CD14-positive monocyte (primary cell): ENCODE measurements at regions not wholly inside any gene's neighbourhood (a gene's known extent, or its start where the extent isn't known, plus 50 kb on each side); places are given as distances from the start of the nearest gene placed in this dataset.

ENCODE experiments used
- DNase-seq, 3 donors: peaks; one replicate each; pipeline ENCODE4 v3.0.0-alpha.2; 2011 to 2022
- H2AFZ ChIP-seq: 2 replicates; pipeline ENCODE4 v1.6.0; 2012; ENCODE audit warnings: mild to moderate bottlenecking, low read depth, low read length, inconsistent platforms; ENCODE audit not compliant: insufficient read depth, poor library complexity, severe bottlenecking
- H3K27ac ChIP-seq, 2 donors: 1 replicate in 1 of 2; 2 replicates in 1 of 2; pipeline ENCODE4 v1.5.1; 2012 to 2013; ENCODE audit warnings: low read length in 2 of 2, control low read depth in 1 of 2, inconsistent platforms in 1 of 2, low read depth in 1 of 2, mild to moderate bottlenecking in 1 of 2
- H3K27me3 ChIP-seq, 2 donors: one replicate each; pipeline versions ENCODE4 v1.6.0 to v1.6.1; 2011 to 2013; ENCODE audit warnings: low read length in 2 of 2; ENCODE audit not compliant: control insufficient read depth in 2 of 2, insufficient read depth in 2 of 2
- H3K36me3 ChIP-seq, 2 donors: replicated peaks in 1 of 2; 1 replicate in 1 of 2; 2 replicates in 1 of 2; pipeline versions ENCODE4 v1.5.1 to v1.6.1; 2012 to 2013; ENCODE audit warnings: low read length in 2 of 2, control low read depth in 1 of 2, inconsistent platforms in 1 of 2, mild to moderate bottlenecking in 1 of 2; ENCODE audit not compliant: insufficient read depth in 2 of 2, control insufficient read depth in 1 of 2
- H3K4me1 ChIP-seq, 2 donors: 1 replicate in 1 of 2; 2 replicates in 1 of 2; pipeline versions ENCODE4 v1.5.1 to v1.6.1; 2012 to 2013; ENCODE audit warnings: low read length in 2 of 2, control low read depth in 1 of 2, inconsistent platforms in 1 of 2, mild to moderate bottlenecking in 1 of 2, moderate library complexity in 1 of 2; ENCODE audit not compliant: insufficient read depth in 2 of 2, control insufficient read depth in 1 of 2
- H3K4me2 ChIP-seq: replicated peaks from 2 replicates; pipeline ENCODE3; 2012; ENCODE audit warnings: low read length, moderate library complexity, mild to moderate bottlenecking; ENCODE audit not compliant: poor library complexity, severe bottlenecking; ENCODE audit errors: extremely low read depth
- H3K4me3 ChIP-seq, 3 experiments: fragments of 200-600 bp in 1 of 3; sonication (generic) in 1 of 3; replicated peaks in 1 of 3; 1 replicate in 2 of 3; 2 replicates in 1 of 3; pipeline ENCODE4 v1.5.1; 2011 to 2013; ENCODE audit warnings: low read length in 3 of 3, mild to moderate bottlenecking in 3 of 3, control low read depth in 2 of 3, low read depth in 2 of 3, inconsistent platforms in 1 of 3, moderate library complexity in 1 of 3
- H3K79me2 ChIP-seq: 2 replicates; pipeline ENCODE4 v1.6.0; 2012; ENCODE audit warnings: mild to moderate bottlenecking, control low read depth, inconsistent platforms, low read length, moderate library complexity; ENCODE audit not compliant: insufficient read depth
- H3K9ac ChIP-seq: 2 replicates; pipeline ENCODE4 v1.6.0; 2017; ENCODE audit warnings: low read length, mild to moderate bottlenecking; ENCODE audit not compliant: insufficient read depth, poor library complexity, severe bottlenecking
- H3K9me3 ChIP-seq, 2 donors: replicated peaks in 1 of 2; 1 replicate in 1 of 2; 2 replicates in 1 of 2; pipeline versions ENCODE4 v1.5.1 to v1.6.1; 2012 to 2013; ENCODE audit warnings: low read length in 2 of 2, control low read depth in 1 of 2; ENCODE audit not compliant: control insufficient read depth in 1 of 2, insufficient read depth in 1 of 2
- H4K20me1 ChIP-seq: 2 replicates; pipeline ENCODE4 v1.6.0; 2012; ENCODE audit warnings: mild to moderate bottlenecking, low read length, control low read depth, moderate library complexity; ENCODE audit not compliant: insufficient read depth
- H3K27ac Mint-ChIP-seq, 7 donors: one replicate each; pipeline ENCODE4 v1.8.0; 2020; ENCODE audit warnings: mild to moderate bottlenecking in 7 of 7, mixed read lengths in 7 of 7, moderate library complexity in 6 of 7, inconsistent platforms in 2 of 7
- H3K27me3 Mint-ChIP-seq, 3 donors: one replicate each; pipeline ENCODE4 v1.8.0; 2021 to 2022; ENCODE audit warnings: low read depth in 3 of 3, mild to moderate bottlenecking in 3 of 3, mixed read lengths in 3 of 3, moderate library complexity in 3 of 3, inconsistent platforms in 1 of 3
- H3K36me3 Mint-ChIP-seq, 2 donors: one replicate each; pipeline ENCODE4 v1.8.0; 2020; ENCODE audit warnings: mixed read lengths in 2 of 2, inconsistent platforms in 1 of 2, mild to moderate bottlenecking in 1 of 2
- H3K4me1 Mint-ChIP-seq: one replicate; pipeline ENCODE4 v1.8.0; 2020; ENCODE audit warnings: mild to moderate bottlenecking, mixed read lengths
- H3K4me3 Mint-ChIP-seq, 2 donors: one replicate each; pipeline ENCODE4 v1.8.0; 2020; ENCODE audit warnings: mild to moderate bottlenecking in 2 of 2, mixed read lengths in 2 of 2, moderate library complexity in 1 of 2
- H3K9me3 Mint-ChIP-seq, 7 donors: one replicate each; pipeline ENCODE4 v1.8.0; 2020 to 2022; ENCODE audit warnings: mixed read lengths in 7 of 7, mild to moderate bottlenecking in 6 of 7, moderate library complexity in 6 of 7, inconsistent platforms in 2 of 7
- WGBS: methylation state at CpG from one replicate; pipeline ENCODE4 v1.1.5; 2013; ENCODE audit warnings: missing lambda C conversion rate; ENCODE audit not compliant: insufficient coverage; 5-methylcytosine and 5-hydroxymethylcytosine counted together
- intact Hi-C, 2 donors: fragments of 100-400 bp; cut with micrococcal nuclease; formaldehyde crosslinking; loops; one replicate each; pipeline versions ENCODE4 v1.15.0 to v1.15.1; 2023
- TF ChIP-seq, protein P1 (sequence below): fragments of 200-600 bp; IDR thresholded peaks from one replicate; pipeline ENCODE4 v1.8.0; 2022; ENCODE audit warnings: antibody characterized with exemption, mild to moderate bottlenecking

DNA sequence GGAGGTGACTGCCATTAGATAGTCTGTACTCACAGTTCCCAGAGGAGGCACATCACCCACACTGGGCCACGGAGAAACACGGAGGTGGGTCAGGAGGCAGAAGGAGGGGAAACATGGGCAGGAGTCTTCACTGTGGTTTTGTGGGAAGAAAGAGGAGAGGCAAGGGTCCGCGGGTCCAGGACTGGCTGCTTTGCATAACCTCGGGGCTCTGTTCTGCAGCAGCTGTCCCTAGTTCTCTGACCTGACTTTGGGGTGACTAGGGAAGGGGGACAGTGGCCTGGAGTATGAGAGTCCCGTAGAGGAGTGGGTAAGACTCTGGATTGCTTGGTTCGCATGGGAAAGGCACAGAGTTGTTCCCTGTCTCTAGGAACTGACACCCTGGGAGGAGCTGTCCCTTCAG is 238.3 kb upstream of the RAB6C start:
- Histone ChIP-seq H3K4me2 (no peak overlapping the region), H3K9ac (no peak overlapping the region), H4K20me1 (no peaks in the 10 kb centered on the region), H3K36me3 (no peaks in the 10 kb centered on the region), H3K27me3 (no peaks in the 10 kb centered on the region), H2AFZ (no peak overlapping the region), H3K27ac (no peak overlapping the region), H3K9me3 (no peaks in the 10 kb centered on the region), H3K4me3 (no peak overlapping the region), H3K4me1 (no peaks in the 10 kb centered on the region), H3K79me2 (no peaks in the 10 kb centered on the region)
- DNase-seq = no peak
- peaks cover 0 to 1% (median 0%) of the 10 kb centered on the region in 3 donors for H3K27me3 Mint-ChIP-seq
- peaks cover 0 to 5% (median 2%) of the 10 kb centered on the region in 7 donors for H3K9me3 Mint-ChIP-seq
- H3K4me3 Mint-ChIP-seq = no peak overlapping the region
- WGBS = 90% methylated on average over 5 of the region's 7 CpGs
- intact Hi-C loops = no loop called here
- H3K27ac Mint-ChIP-seq = no peak overlapping the region
- H3K36me3 Mint-ChIP-seq = no peaks in the 10 kb centered on the region
- no peaks in the 10 kb centered on the region for H3K4me1 Mint-ChIP-seq
- TF ChIP-seq, protein P1, sequence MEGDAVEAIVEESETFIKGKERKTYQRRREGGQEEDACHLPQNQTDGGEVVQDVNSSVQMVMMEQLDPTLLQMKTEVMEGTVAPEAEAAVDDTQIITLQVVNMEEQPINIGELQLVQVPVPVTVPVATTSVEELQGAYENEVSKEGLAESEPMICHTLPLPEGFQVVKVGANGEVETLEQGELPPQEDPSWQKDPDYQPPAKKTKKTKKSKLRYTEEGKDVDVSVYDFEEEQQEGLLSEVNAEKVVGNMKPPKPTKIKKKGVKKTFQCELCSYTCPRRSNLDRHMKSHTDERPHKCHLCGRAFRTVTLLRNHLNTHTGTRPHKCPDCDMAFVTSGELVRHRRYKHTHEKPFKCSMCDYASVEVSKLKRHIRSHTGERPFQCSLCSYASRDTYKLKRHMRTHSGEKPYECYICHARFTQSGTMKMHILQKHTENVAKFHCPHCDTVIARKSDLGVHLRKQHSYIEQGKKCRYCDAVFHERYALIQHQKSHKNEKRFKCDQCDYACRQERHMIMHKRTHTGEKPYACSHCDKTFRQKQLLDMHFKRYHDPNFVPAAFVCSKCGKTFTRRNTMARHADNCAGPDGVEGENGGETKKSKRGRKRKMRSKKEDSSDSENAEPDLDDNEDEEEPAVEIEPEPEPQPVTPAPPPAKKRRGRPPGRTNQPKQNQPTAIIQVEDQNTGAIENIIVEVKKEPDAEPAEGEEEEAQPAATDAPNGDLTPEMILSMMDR = no peak

DNA sequence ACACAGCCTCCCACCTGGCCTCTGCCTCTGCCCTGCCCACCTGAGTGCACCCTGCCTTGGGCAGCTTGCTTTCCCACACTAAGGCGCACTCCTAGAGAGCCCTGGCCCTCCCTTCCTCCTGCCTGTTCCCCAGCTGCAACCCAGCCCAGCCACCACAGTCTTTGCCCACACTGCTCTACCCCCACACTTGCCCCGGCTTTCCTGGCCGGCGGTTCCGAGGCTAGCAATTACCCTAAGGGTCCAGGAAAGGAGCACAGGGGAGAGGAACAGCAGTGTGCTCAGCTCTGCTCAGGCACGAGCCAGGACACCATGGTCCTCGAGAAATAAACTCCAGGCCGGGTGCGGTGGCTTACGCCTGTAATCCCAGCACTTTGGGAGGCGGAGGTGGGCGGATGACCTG is 237.8 kb upstream of the RAB6C start:
- no peaks in the 10 kb centered on the region for H3K79me2 ChIP-seq
- no peaks in the 10 kb centered on the region for H3K36me3 ChIP-seq
- H3K4me3 ChIP-seq = no peak overlapping the region
- no peak overlapping the region for H3K9ac ChIP-seq
- Mint-ChIP-seq H3K4me1 (no peaks in the 10 kb centered on the region), H3K4me3 (no peak overlapping the region), H3K9me3 (peaks cover 0 to 5% (median 3%) of the 10 kb centered on the region in 7 donors), H3K36me3 (no peaks in the 10 kb centered on the region), H3K27me3 (peaks cover 0 to 1% (median 0%) of the 10 kb centered on the region in 3 donors), H3K27ac (no peak overlapping the region)
- WGBS = 93% methylated on average over 12 of the region's 12 CpGs
- TF ChIP-seq, protein P1 = no peak
- intact Hi-C loops = no loop called here
- H3K27me3 ChIP-seq = no peaks in the 10 kb centered on the region
- H2AFZ ChIP-seq = no peak overlapping the region
- H3K4me2 ChIP-seq = no peak overlapping the region
- no peaks in the 10 kb centered on the region for H3K4me1 ChIP-seq
- H3K9me3 ChIP-seq = no peaks in the 10 kb centered on the region
- no peaks in the 10 kb centered on the region for H4K20me1 ChIP-seq
- DNase-seq = no peak
- no peak overlapping the region for H3K27ac ChIP-seq
